ENCODE measurements at regions not wholly inside any gene's neighbourhood (a gene's known extent, or its start where the extent isn't known, plus 50 kb on each side); places are given as distances from the start of the nearest gene placed in this dataset.
"Not testable (repeated sequence)": the region's sequence is repeated elsewhere in the genome, so short reads cannot be mapped to it uniquely, and the experiment has no call there.

GRCh38 chr2:35125278-35125677 lies 1230.3 kb upstream of the CRIM1 start:
- Histone ChIP-seq H3K4me1 (ENCODE audit: insufficient read depth, low read length, poor library complexity, severe bottlenecking) (no peaks in the 10 kb centered on the region), H3K27me3 (ENCODE audit: insufficient read depth, low read length, poor library complexity, severe bottlenecking) (no peaks in the 10 kb centered on the region), H3K9me2 (replicated peaks; ENCODE audit: low read depth, low read length) (no peaks in the 10 kb centered on the region), H3K4me2 (ENCODE audit: low read depth, low read length, poor library complexity, severe bottlenecking) (no peak overlapping the region), H2AFZ (ENCODE audit: low read length) (no peak overlapping the region), H3K79me2 (ENCODE audit: insufficient read depth, low read length) (no peaks in the 10 kb centered on the region), H3K4me3 (ENCODE audit: low read length, poor library complexity, severe bottlenecking) (no peak overlapping the region), H3K36me3 (ENCODE audit: insufficient read depth, low read length) (no peaks in the 10 kb centered on the region), H4K20me1 (ENCODE audit: insufficient read depth, low read length, poor library complexity, severe bottlenecking) (no peaks in the 10 kb centered on the region), H3K9ac (ENCODE audit: low read depth, low read length, poor library complexity, severe bottlenecking) (no peak overlapping the region), H3F3A (ENCODE audit: low read depth) (no peaks in the 10 kb centered on the region), H3K9me3 (ENCODE audit: insufficient read depth, low read depth, low read length) (no peaks in the 10 kb centered on the region)
- TF ChIP-seq EZH2phosphoT487 (IDR thresholded peaks at IDR 0.05; ENCODE audit: borderline replicate concordance): no peak

- no peak overlapping the region for H3K9ac ChIP-seq (ENCODE audit: low read depth, low read length, poor library complexity, severe bottlenecking)
- H3K4me1 ChIP-seq (ENCODE audit: insufficient read depth, low read length, poor library complexity, severe bottlenecking): no peaks in the 10 kb centered on the region
- H3K27me3 ChIP-seq (ENCODE audit: insufficient read depth, low read length, poor library complexity, severe bottlenecking): no peaks in the 10 kb centered on the region
- H2AFZ ChIP-seq (ENCODE audit: low read length): no peak overlapping the region
- no peaks in the 10 kb centered on the region for H3K9me2 ChIP-seq (replicated peaks; ENCODE audit: low read depth, low read length)
- TF ChIP-seq CTCF (conservative IDR thresholded peaks at IDR 0.05; ENCODE audit: low read length): no peak
- TF ChIP-seq EZH2phosphoT487 (IDR thresholded peaks at IDR 0.05; ENCODE audit: borderline replicate concordance): no peak
- no peak overlapping the region for H3K4me3 ChIP-seq (ENCODE audit: low read length, poor library complexity, severe bottlenecking)
- no peaks in the 10 kb centered on the region for H3K36me3 ChIP-seq (ENCODE audit: insufficient read depth, low read length)
- no peaks in the 10 kb centered on the region for H4K20me1 ChIP-seq (ENCODE audit: insufficient read depth, low read length, poor library complexity, severe bottlenecking)
- no peak overlapping the region for H3K4me2 ChIP-seq (ENCODE audit: low read depth, low read length, poor library complexity, severe bottlenecking)
- no peaks in the 10 kb centered on the region for H3K79me2 ChIP-seq (ENCODE audit: insufficient read depth, low read length)
- no peaks in the 10 kb centered on the region for H3F3A ChIP-seq (ENCODE audit: low read depth)
- no peaks in the 10 kb centered on the region for H3K9me3 ChIP-seq (ENCODE audit: insufficient read depth, low read depth, low read length)
Observed at GRCh38 chr2:35116151-35116550, 1239.4 kb upstream of the CRIM1 start.

GRCh38 chr2:35114765-35115164 lies 1240.8 kb upstream of the CRIM1 start:
- Histone ChIP-seq H3K9me3 (ENCODE audit: insufficient read depth, low read depth, low read length) (no peaks in the 10 kb centered on the region), H3K79me2 (ENCODE audit: insufficient read depth, low read length) (no peaks in the 10 kb centered on the region), H3K36me3 (ENCODE audit: insufficient read depth, low read length) (no peaks in the 10 kb centered on the region), H3F3A (ENCODE audit: low read depth) (no peaks in the 10 kb centered on the region), H2AFZ (ENCODE audit: low read length) (no peak overlapping the region), H3K4me2 (ENCODE audit: low read depth, low read length, poor library complexity, severe bottlenecking) (no peak overlapping the region), H4K20me1 (ENCODE audit: insufficient read depth, low read length, poor library complexity, severe bottlenecking) (no peaks in the 10 kb centered on the region), H3K9me2 (replicated peaks; ENCODE audit: low read depth, low read length) (no peaks in the 10 kb centered on the region), H3K4me1 (ENCODE audit: insufficient read depth, low read length, poor library complexity, severe bottlenecking) (no peaks in the 10 kb centered on the region), H3K27me3 (ENCODE audit: insufficient read depth, low read length, poor library complexity, severe bottlenecking) (no peaks in the 10 kb centered on the region), H3K4me3 (ENCODE audit: low read length, poor library complexity, severe bottlenecking) (no peak overlapping the region), H3K9ac (ENCODE audit: low read depth, low read length, poor library complexity, severe bottlenecking) (no peak overlapping the region)
- no peak for TF ChIP-seq EZH2phosphoT487 (IDR thresholded peaks at IDR 0.05; ENCODE audit: borderline replicate concordance)
- no peak for TF ChIP-seq CTCF (conservative IDR thresholded peaks at IDR 0.05; ENCODE audit: low read length)

GRCh38 chr2:35112367-35112766 lies 1243.2 kb upstream of the CRIM1 start:
- not testable (repeated sequence) for H3K27me3 ChIP-seq (ENCODE audit: insufficient read depth, low read length, poor library complexity, severe bottlenecking); H4K20me1 ChIP-seq (ENCODE audit: insufficient read depth, low read length, poor library complexity, severe bottlenecking); H3K79me2 ChIP-seq (ENCODE audit: insufficient read depth, low read length); H3K4me3 ChIP-seq (ENCODE audit: low read length, poor library complexity, severe bottlenecking); H3K4me1 ChIP-seq (ENCODE audit: insufficient read depth, low read length, poor library complexity, severe bottlenecking); H2AFZ ChIP-seq (ENCODE audit: low read length); H3F3A ChIP-seq (ENCODE audit: low read depth); H3K9me3 ChIP-seq (ENCODE audit: insufficient read depth, low read depth, low read length); H3K9me2 ChIP-seq (replicated peaks; ENCODE audit: low read depth, low read length); H3K36me3 ChIP-seq (ENCODE audit: insufficient read depth, low read length); H3K9ac ChIP-seq (ENCODE audit: low read depth, low read length, poor library complexity, severe bottlenecking); H3K4me2 ChIP-seq (ENCODE audit: low read depth, low read length, poor library complexity, severe bottlenecking)
